ENCODE measurements at regions not wholly inside any gene's neighbourhood (a gene's known extent, or its start where the extent isn't known, plus 50 kb on each side); places are given as distances from the start of the nearest gene placed in this dataset.

GRCh38 chr5:8381972-8382371, 513.0 kb downstream of the MTRR start:
- TF ChIP-seq CTCF (IDR thresholded peaks at IDR 0.05): no peak
- no peak for TF ChIP-seq POLR2A (IDR thresholded peaks at IDR 0.05)
